ENCODE measurements at regions not wholly inside any gene's neighbourhood (a gene's known extent, or its start where the extent isn't known, plus 50 kb on each side); places are given as distances from the start of the nearest gene placed in this dataset.
"Not testable (repeated sequence)": the region's sequence is repeated elsewhere in the genome, so short reads cannot be mapped to it uniquely, and the experiment has no call there.

DNA sequence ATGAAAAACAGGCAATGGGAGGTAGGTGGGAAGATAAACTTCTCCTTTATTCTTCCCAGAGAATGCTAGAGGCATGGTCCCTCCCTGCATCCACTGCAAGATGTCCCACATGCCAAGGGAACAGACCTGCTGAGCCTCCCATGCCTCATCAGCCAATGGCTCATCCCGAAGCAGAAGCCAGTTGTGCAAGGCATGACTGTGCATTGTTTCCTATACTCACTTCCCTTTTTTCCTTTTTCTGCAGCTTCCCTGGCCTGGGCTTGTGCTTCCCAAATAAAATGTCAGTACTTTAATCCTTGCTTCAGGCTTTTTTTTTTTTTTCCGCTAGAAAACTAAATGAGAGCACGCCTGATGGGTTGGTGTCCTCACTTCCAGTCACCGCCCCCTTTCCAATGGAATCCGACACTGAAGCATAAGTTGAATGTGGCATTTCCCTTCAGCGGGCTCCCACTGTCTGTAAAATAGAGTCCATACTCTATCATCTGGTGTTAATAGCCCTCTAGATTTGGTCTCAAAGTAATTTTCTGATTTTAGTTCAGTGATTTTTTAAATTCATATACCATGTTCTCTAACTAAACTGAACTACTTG lies 239.0 kb upstream of the JADE1 start:
- peak; percentile 56 for DNase-seq (ENCODE audit: low read depth)

DNA sequence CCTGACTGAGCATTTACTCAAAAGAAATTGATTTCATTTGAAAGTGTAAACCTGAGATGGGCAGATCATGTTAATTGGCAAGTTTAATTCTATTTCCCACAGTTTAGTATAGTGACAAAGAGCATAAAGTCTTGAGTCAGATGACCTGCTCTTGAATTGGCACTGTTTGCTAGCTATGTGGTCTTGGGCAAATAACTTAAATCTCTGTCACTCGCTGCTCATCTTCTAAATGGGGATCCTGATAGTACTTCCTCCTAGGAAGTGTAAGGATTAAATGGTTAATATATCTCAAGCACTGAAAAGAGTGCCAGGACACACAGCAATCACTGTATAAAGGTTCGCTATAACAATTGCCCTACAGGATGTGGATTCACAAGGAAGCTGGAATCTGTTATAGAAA lies 242.8 kb upstream of the JADE1 start:
- DNase-seq (ENCODE audit: low read depth), result peak; percentile 67

DNA sequence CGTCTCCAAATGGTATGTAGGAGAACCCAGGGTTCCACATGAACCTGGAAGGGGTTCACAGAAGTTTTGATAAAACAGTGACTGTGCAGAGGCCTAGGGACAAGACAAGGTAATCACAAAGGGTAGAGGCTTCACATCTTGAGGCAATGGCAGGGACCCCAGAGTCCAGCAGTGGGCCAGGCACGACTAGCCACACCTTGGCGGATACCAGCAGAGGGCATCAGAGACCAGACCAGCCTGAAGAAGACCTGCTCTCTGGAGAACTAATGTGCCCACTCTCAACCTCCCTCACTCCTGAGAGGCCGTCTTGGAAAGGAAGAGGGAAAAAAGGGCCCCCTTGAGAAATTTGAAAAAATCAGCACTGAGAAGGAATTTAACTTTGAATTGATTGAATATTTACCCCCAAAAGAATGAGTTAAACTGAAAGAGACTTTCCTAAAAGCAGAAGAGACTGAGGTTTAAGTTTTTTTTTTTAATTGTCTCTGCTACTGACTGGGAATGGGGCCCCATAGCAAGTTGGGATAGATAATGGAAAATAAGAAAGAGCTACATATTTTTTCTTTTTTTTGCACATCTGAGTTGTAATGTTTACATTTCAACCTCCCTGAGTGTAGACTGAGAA lies 243.8 kb upstream of the JADE1 start:
- no peak for DNase-seq (ENCODE audit: low read depth)

DNA sequence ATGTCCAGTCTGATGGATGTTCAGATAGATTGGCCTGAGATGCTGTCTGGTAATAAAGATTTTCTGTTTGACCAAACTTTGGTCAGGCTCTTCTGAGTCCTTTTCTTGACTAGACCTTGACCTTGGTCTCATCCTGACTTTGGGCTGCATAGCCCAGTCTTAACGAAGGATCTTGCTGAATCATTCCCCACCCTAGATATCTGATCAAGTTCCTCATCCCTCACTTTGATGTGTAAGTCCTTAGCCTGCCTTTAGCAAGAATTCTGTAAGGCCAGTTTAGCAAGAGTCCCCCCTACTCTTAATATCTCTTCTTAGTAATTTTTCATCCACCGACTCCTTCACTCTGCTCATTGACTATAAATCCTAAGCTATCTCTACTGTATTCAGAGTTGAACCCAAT lies 244.4 kb upstream of the JADE1 start:
- no peak for DNase-seq (ENCODE audit: low read depth)

DNA sequence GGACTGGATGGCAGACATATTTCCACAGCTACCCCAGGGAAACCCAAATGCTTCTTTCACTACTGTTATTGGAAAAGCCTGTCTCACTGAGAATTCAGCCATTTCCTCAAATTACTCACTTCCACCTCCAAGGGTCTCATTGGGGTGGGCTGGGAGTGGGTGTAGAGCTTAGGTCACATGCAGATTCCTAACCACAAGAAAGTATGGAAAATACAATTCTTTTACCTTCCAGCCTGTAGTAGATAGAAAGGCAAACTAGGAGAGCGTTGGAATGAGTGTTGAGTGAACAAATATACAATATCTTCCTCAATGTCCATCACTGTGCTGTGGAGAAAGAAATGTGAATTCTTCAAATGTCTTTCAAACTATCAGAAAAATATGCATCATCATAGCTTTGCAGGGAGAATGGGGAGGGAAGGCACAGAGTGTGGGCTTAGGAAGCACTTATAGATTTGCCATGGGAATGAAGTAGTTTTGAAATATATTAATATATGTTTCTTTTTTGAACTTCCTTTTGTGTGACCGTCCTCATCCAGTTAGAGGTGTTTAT lies 245.3 kb upstream of the JADE1 start:
- no peak for DNase-seq (ENCODE audit: low read depth)

DNA sequence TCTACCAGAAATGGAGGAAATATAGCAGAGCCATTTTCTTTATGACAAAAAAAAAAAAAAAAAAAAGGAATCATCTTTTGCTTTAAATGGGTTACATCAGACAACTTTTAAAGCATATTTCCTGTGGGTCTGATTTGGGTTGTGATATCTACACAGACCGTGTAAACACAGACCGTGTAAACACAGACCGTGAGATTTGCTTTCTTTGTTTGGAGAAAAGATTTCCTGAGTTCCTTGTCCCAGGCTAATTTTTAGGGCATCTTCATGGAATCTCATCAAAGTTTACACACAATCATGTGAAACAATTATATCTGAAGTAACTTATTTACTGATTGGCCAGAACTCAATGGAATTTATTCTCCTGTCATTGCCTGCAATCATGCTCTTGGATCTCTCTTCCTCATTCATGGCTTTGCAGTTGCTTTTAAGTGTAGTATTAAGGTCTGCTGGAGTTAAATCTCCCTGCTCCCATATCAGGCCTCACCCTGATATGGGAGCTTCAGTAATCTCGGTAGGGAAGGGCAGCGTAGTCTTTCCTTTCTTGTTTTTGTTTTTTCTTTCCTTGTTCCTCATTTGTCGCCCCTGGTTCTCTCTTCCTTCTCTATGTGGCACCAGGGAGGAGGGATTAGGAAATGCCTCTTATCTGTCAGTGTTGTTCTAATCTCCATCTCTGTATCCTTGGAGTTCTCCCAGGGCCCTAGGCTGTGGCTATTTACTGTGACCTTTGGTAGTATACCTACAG lies 248.6 kb upstream of the JADE1 start:
- no peak for DNase-seq (ENCODE audit: low read depth)

DNA sequence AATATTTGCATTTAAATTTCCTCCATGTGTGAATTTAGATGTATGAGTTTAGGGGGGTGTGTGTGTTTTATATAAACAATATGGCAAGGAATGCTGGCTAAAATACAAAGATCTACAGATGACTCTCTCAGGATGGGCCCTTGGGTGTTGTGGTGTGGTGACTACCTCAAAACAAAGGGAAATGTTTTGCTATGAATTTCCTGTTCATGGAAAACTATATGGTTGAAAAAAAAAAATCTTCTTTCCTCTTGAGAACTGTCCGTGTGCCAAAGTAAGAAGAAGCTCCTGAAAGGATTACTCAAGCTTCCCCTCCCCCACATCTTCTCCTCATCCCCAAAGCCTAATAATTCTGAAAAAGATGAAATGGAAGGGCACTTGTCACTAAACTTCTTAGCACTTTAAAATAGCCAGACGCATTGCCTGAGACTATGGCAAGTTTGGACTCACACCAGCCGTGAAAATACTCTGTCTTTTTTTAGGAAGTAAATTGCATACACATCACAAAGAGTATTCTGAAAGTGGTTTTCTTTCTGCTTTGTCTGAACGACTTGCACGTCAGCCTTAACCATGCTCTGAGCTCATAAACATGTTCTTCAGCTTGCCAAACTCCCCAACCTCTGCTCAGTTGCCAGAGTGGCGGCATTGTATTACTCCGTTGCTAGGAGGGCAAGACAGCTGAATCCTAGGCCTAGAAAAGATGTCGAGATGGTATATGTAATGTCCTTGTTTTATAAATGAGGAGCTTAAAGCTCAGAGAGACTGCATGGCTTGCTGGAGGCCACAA lies 250.4 kb upstream of the JADE1 start:
- DNase-seq (ENCODE audit: low read depth), result peak; percentile 69

DNA sequence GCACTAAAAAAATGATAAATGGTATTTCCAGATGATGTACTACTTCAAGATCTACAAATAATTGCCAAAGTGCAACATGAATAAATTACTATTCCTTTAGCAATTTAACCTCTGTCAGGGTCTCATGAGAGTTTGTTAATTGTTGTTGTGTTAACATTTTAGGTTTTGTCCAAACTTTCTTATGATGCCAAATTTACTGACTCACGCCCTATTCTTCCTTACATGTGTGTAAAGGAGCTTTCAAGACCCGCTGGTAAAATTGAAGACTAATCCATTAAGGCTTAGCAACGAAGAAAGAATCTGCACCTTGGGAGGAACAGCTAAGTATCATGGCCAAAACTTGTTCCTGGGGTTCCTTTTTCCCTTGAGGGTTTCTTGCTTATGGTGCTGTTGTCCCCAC lies 252.7 kb upstream of the JADE1 start:
- DNase-seq (ENCODE audit: low read depth), result no peak

DNA sequence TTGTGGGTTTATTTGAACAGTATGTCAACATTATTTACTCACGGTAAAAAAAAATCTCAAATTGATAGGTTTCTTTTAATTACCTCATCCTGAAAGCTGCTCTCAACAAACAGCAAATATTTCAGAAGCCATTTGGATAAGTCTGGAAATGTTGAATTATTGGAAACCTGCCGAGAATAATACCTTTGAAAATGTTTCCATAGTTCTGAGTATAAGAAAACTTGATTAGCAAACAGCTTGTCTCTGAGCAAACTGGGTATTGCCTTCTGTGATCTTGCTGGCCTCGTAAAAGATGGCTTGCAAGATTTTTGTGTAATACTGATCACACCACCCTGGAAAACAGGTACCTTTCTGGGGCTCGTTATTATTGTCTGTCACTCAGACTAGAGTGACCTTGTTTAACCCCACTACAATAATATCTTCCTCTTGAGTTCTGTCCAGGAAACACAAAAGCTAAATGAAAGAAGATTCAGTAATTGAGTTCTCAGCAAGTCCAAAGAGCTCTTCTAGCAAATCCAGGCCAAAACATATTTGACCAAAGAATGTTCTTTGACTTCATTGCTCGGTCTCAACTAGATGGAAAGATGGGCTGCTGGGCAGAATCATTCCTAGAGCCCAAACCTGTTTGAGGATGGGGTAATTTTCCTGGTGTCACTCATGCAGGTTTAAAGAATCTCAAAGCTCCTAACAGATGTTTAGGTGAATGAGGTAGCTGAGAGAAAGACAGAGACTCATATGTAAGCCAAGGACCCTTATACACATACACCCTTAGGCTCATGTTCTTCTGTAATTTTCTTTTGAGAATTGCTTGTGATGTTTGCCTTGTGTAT lies 255.6 kb upstream of the JADE1 start:
- no peak for DNase-seq (ENCODE audit: low read depth)

DNA sequence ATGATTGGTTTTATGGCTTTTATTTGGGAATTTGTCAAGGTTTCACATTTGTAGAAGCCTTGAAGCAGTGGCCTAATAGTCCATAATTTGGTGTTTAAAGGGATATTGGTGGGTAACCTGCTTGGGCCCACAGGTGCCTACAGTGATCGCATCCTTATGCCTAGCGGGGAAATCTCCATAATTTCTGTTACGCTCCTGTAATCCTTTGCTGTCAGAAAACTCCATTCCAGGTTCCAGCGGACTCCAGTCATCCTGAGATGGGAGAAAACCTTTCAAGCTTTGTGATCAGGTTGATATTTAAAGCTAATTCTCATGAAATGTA lies 257.0 kb upstream of the JADE1 start:
- no peak for DNase-seq (ENCODE audit: low read depth)

DNA sequence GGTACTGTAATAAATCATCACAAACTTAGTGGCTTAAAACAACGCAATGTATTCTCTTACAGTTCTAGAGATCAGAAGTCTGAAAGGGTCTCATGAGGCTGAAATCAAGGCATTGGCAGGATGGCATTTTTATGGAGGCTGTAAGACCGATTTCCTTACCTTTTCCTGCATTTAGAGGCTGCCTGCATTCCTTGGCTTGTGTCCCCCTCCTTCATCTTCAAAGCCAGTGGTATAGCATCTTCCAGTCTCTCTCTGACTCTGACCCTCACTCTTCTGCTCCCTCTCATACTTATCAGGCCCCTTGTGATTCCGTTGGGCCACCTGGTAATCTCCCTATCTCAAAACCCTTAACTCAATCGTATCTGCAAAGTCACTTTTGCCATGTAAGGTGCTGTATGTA lies 258.2 kb upstream of the JADE1 start:
- no peak for DNase-seq (ENCODE audit: low read depth)

DNA sequence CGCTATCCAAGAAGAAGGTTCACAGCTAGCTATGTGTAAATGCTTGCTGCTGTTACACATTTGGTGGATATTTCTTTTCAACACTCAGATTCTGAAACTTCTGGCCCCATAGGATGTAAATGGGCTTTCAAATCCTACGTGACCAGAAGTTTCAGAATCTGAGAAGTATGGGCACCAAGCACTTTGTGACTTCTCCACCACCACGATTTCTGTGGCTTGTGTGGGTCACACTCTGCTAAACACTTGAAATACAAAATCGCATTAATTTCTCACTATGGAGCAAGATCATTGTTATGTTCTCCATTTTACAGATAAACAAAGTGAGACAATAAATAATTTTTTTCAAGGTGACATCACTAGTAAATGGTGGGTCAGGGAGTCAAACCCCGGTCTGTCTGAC lies 259.4 kb upstream of the JADE1 start:
- no peak for DNase-seq (ENCODE audit: low read depth)

DNA sequence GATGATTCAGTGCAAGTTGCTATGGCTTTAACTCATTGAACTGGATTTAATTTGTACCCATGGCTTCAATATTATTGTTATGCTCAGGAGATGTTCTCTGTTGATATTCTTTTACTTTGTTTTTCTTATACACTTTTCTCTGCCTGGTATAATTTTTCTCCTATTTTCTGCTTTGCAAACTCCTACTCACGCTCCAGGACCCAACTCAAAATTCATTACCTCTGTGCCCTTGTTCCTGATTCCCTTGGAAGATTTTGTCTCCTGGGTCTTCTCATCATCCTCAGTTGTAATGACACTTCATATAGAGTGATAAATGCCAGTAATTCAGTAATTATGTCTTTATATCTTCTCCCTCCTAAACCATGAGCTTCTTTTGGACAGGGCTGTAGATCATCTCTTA lies 259.9 kb upstream of the JADE1 start:
- DNase-seq (ENCODE audit: low read depth), result no peak

DNA sequence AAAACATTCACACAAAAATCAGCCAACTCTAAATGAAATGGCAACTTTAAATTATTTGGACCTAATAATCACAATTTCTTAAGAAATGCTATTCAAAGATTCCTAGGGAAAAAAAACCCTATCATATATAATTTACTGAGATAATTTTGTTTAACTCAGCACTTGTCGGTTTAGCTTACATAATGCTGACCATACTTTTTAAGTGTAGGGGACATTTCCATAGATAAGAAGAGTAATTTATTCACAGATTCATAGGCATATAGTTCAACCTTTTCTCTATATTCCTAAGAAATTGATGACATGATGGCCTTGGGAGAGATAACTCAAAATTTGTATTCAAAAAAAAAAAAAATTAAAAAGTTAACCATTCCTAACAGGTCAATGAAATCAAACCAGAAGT lies 260.8 kb upstream of the PGRMC2 start:
- no peak for DNase-seq (ENCODE audit: low read depth)

DNA sequence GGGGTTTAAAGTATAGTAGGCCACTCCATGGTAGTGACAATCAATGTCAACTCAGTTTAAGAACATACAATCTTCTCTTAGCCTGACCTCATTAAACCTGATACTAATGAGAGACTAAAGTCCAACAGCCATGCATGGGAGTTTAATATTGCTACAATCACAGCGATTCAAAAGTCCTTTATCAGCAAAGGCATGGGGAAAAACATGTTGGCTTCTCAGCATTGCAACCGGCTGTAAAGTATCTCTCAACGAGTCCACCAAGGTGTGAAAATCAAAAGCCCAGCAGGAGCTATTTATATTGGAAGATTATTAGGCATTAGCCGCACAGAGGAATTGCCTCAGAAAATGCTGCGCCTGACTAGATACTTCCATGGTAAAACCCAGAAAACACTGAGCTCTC lies 256.7 kb upstream of the PGRMC2 start:
- no peak for DNase-seq (ENCODE audit: low read depth)

DNA sequence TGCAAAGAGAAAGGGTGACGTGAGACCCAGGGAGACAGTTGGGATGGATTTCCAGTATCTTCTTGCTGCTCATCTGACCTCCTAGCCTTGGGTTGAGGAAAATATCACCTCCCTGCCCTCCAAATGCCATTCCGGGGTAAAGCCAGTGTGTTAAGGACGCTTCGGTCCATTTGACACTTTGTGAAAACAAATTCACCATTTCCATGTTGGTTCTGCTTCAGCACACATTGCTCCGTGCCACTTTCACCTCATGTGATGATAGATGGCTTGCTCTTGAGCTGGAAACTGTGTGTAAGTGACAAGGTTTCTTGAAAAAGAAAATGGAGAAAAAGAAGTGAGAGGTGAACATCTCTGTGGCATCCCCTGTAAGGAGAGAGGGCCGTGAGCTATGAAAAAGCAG lies 256.1 kb upstream of the PGRMC2 start:
- DNase-seq (ENCODE audit: low read depth), result no peak

DNA sequence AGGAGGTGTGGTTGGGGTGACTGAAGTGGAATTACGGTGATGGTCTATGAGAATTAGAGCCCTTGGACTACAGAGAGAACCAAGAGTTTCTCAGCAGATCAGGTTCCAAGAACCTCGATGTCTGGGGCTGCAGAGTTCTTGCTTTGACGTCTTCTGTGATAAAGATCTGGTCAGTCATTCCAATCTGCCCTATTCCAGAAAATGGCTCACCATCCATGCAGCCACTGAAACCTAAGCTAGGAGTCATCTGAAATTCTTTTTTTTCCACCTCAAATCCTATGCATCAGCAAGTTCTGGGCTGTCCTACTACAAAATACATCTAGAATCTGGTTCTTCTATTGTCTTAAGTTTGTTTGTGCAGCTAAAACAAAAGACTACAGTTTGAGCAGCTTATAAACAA lies 254.4 kb upstream of the PGRMC2 start:
- no peak for DNase-seq (ENCODE audit: low read depth)

DNA sequence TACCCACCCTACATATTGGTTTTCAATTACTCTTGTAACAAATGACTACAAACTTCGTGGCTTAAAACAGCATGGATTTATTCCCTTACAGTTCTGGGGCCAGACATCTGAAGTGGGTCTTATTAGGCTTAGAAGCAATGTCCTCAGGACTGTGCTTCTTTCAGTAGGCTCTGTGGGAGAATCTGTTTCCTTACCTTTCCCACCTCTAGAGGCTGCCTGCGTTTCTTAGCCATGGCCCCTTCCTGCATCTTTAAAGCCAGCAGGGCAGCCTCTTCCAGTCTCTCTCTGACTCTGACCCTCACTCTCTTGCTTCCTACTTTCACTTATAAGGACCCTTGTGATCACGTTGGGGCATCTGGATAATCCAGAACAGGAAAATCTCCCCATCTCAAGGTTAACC lies 252.5 kb upstream of the PGRMC2 start:
- DNase-seq (ENCODE audit: low read depth), result no peak

DNA sequence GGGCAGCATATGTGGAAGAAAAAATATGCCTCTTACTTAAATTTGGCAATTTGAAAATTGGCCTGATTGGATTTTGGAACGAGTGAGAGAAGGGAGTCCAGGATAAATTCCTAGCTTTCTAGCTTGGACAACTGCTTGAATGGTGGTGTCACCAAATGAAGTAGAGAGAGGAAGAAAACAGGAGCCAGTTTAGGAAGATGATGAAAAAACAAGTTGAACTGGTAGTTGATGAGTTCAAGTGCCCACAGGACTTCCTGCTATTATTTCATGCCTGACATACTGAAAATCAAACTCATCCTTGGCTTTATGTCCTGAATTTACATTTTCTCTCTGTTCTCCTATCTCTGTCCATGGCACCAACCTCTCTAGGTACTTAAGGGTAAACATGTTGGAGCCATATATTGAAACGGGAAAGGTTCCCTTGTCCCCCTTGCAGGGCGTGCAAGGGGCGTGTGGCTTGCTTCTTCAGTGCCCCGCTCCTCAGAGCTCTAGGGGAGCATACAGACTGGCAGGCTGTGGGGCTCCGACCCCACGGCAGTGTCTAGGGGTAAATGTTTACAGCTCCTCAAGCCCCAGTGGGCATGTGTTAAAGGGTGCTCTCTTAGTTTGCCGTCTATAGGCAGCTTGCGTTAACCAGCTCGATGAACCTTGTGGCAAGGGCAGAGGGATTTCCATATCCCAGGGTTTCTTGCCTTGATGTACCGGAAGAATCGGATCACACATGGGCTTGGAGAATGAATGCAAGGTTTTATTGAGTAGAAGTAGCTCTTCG lies 250.7 kb upstream of the PGRMC2 start:
- DNase-seq (ENCODE audit: low read depth), result no peak

DNA sequence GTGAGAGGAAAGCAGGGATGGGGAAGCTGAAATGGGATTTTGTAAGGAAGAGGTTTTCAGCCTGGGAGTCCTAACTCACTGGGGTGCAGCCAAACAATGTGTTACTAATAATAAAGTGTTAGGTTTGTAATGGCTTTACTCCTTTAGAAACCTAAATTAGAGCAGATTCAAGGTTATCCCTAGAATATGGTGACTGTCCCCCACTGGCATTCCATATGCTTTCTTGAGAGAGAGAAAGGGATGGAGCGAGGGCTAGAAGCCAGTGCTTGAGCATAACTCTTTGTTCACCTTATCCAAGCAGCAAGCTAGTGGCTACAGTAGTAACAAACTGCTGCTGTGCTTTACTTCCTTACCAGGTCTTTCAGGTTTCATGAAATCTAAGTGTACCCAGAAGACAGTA lies 249.1 kb upstream of the PGRMC2 start:
- DNase-seq (ENCODE audit: low read depth), result no peak

DNA sequence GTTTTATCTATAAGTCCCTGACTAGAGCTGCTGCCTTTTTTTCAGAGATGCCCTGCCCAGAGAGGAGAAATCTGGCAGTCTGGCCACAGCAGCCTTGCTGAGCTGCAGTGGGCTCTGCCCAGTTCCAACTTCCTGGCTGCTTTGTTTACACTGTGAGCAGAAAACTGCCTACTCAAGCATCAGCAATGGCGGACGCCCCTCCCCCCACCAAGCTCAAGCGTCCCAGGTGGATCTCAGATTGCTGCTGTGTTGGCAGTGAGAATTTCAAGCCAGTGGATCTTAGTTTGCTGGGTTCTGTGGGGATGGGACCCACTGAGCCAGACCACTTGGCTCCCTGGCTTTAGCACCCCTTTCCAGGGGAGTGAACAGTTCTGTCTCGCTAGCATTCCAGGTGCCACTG lies 247.9 kb upstream of the PGRMC2 start:
- DNase-seq (ENCODE audit: low read depth), result not testable (repeated sequence)

Data from RPMI7951 (cell line).